B cell (primary cell): ENCODE measurements at regions not wholly inside any gene's neighbourhood (a gene's known extent, or its start where the extent isn't known, plus 50 kb on each side); places are given as distances from the start of the nearest gene placed in this dataset.

Experiments
- ATAC-seq: fragments of 200-7000 bp; cut with Tn5 transposase; one replicate; pipeline ENCODE4 v1.10.0; 2021; ENCODE audit warnings: low read depth, mild to moderate bottlenecking, moderate number of reproducible peaks, moderate library complexity
- CTCF ChIA-PET: fragments of 350-600 bp; sonication (Branson Sonifier 250); formaldehyde crosslinking; loops from one replicate; lab custom pipeline; 2021; ENCODE audit warnings: antibody characterized with exemption, inconsistent platforms; lab: Charles Lee
- POLR2A ChIA-PET: fragments of 350-600 bp; sonication (Branson Sonifier 250); formaldehyde crosslinking; loops from one replicate; lab custom pipeline; 2021; ENCODE audit warnings: antibody characterized with exemption; lab: Charles Lee
- DNase-seq: peaks from one replicate; pipeline ENCODE4 v3.0.0; 2013
- H2AFZ ChIP-seq: 2 replicates; pipeline ENCODE4 v1.6.1; 2012; ENCODE audit warnings: mild to moderate bottlenecking, low read depth, low read length; ENCODE audit not compliant: insufficient read depth, poor library complexity, severe bottlenecking
- H3K27ac ChIP-seq, 2 donors: 1 replicate in 1 of 2; 2 replicates in 1 of 2; pipeline ENCODE4 v1.5.1; 2012 to 2013; ENCODE audit warnings: low read length in 2 of 2, mild to moderate bottlenecking in 2 of 2, moderate library complexity in 1 of 2
- H3K27me3 ChIP-seq, 4 experiments: fragments of 200-600 bp in 1 of 4; sonication (generic) in 1 of 4; replicated peaks in 1 of 4; 1 replicate in 2 of 4; 2 replicates in 2 of 4; pipeline versions ENCODE4 v1.6.1 to v1.7.0; 2013 to 2016; ENCODE audit warnings: low read length in 3 of 4, mild to moderate bottlenecking in 2 of 4, mixed read lengths in 1 of 4, moderate library complexity in 1 of 4; ENCODE audit not compliant: insufficient read depth in 4 of 4, control insufficient read depth in 3 of 4; ENCODE audit errors: control extremely low read depth in 1 of 4
- H3K36me3 ChIP-seq, 2 experiments: replicated peaks in 1 of 2; 1 replicate in 1 of 2; 2 replicates in 1 of 2; pipeline versions ENCODE4 v1.6.1 to v1.7.1; 2013; ENCODE audit warnings: low read length in 1 of 2; ENCODE audit not compliant: insufficient read depth in 2 of 2, control insufficient read depth in 1 of 2; ENCODE audit errors: control extremely low read depth in 1 of 2, extremely low read depth in 1 of 2
- H3K4me1 ChIP-seq, 2 donors: fragments of 200-600 bp in 1 of 2; sonication (generic) in 1 of 2; 1 replicate in 1 of 2; 2 replicates in 1 of 2; pipeline versions ENCODE4 v1.5.1 to v1.6.1; 2013 to 2017; ENCODE audit warnings: low read length in 2 of 2; ENCODE audit not compliant: control insufficient read depth in 2 of 2, insufficient read depth in 2 of 2
- H3K4me2 ChIP-seq: replicated peaks from 2 replicates; pipeline ENCODE3; 2012; ENCODE audit warnings: mild to moderate bottlenecking, low read depth, low read length; ENCODE audit not compliant: poor library complexity, severe bottlenecking
- H3K4me3 ChIP-seq, 5 experiments: fragments of 200-600 bp in 1 of 5; sonication (generic) in 1 of 5; 1 replicate in 3 of 5; 2 replicates in 2 of 5; pipeline versions ENCODE4 v1.5.1 to v1.7.0; 2011 to 2016; ENCODE audit warnings: low read length in 4 of 5, mild to moderate bottlenecking in 4 of 5, low read depth in 2 of 5, control low read depth in 1 of 5, moderate library complexity in 1 of 5; ENCODE audit not compliant: insufficient read depth in 1 of 5; ENCODE audit errors: control extremely low read depth in 1 of 5, extremely low read depth in 1 of 5
- H3K79me2 ChIP-seq: fragments of 200-600 bp; sonication (generic); one replicate; pipeline ENCODE4 v1.6.0; 2016; ENCODE audit warnings: low read length; ENCODE audit not compliant: control insufficient read depth, insufficient read depth
- H3K9ac ChIP-seq: fragments of 200-600 bp; sonication (generic); 2 replicates; pipeline ENCODE4 v1.6.1; 2017; ENCODE audit warnings: mild to moderate bottlenecking, low read length, moderate library complexity
- H3K9me3 ChIP-seq, 3 donors: one replicate each; pipeline versions ENCODE4 v1.6.1 to v1.7.1; 2013; ENCODE audit warnings: low read length in 2 of 3; ENCODE audit not compliant: control insufficient read depth in 2 of 3, insufficient read depth in 1 of 3; ENCODE audit errors: control extremely low read depth in 1 of 3
- H4K20me1 ChIP-seq: 2 replicates; pipeline ENCODE4 v1.6.0; 2012; ENCODE audit warnings: mild to moderate bottlenecking, low read length; ENCODE audit not compliant: insufficient read depth, control insufficient read depth, poor library complexity, severe bottlenecking
- H3K27ac Mint-ChIP-seq: one replicate; pipeline ENCODE4 v1.8.0; 2021; ENCODE audit warnings: mixed read lengths
- H3K27me3 Mint-ChIP-seq: one replicate; pipeline ENCODE4 v1.8.0; 2021; ENCODE audit warnings: mixed read lengths
- H3K4me1 Mint-ChIP-seq: one replicate; pipeline ENCODE4 v1.8.0; 2021; ENCODE audit warnings: mixed read lengths
- H3K4me3 Mint-ChIP-seq: one replicate; pipeline ENCODE4 v1.8.0; 2021; ENCODE audit warnings: mixed read lengths
- H3K9me3 Mint-ChIP-seq: one replicate; pipeline ENCODE4 v1.8.0; 2022; ENCODE audit warnings: mixed read lengths; ENCODE audit not compliant: insufficient read depth
- EZH2 ChIP-seq: IDR thresholded peaks from 2 replicates; pipeline ENCODE4 v1.6.1; 2012; ENCODE audit warnings: borderline replicate concordance, low read depth, mild to moderate bottlenecking, moderate library complexity, low read length; ENCODE audit not compliant: insufficient read depth, poor library complexity, severe bottlenecking
- WGBS: methylation state at CpG from one replicate; pipeline ENCODE4 v1.1.5; 2013; ENCODE audit warnings: missing lambda C conversion rate; ENCODE audit not compliant: insufficient coverage; 5-methylcytosine and 5-hydroxymethylcytosine counted together
- intact Hi-C: fragments of 100-400 bp; cut with micrococcal nuclease; formaldehyde crosslinking; loops from one replicate; pipeline ENCODE4 v1.10.0; 2022
- TF ChIP-seq, protein P1 (sequence below): fragments of 200-600 bp; IDR thresholded peaks from one replicate; pipeline ENCODE4 v1.8.0; 2022; ENCODE audit warnings: antibody characterized with exemption, mild to moderate bottlenecking

DNA sequence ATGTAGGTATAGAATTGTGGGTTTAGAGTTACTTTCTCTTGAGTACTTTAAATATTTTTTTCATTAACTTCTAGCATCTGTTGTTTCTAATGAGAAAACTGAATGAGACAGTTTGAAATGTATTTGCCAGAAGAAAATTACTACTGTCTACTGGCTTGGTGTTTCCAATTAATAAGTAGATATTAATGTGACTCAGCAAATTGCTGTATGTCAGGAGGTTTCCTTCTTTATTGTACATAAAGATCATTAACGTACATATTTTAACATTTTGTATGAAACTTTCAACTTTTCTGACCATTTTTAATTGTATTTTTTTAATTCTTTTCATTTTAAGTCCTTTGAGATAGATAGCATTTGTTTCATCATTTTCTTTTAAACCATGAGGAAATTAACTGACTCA is 135.1 kb upstream of the SLC22A23 start:
- Mint-ChIP-seq H3K4me1 (no peaks in the 10 kb centered on the region), H3K9me3 (no peaks in the 10 kb centered on the region)
- CTCF ChIA-PET: no interaction called here

DNA sequence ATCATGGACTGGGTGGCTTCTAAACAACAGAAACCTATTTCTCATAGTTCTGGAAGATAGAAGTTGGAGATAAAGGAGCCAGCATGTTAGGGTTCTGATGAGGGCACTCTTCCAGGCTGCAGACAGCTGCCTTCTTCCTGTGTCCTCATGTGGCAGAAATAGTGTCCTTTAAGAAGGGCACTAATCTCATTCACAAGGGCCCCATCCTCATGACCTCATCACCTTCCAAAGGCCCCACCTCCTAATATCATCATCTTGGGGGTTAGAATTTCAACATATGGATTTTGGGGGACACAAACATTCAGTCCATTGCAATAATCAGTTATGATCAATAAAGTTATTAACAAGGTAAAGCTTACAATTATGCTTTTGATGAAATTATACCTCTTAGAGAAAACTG is 130.8 kb upstream of the SLC22A23 start:
- Histone ChIP-seq H3K4me2 (no peak overlapping the region), H3K79me2 (no peaks in the 10 kb centered on the region), H3K27me3 (peaks cover 0 to 4% (median under 1%) of the 10 kb centered on the region in 4 experiments), H4K20me1 (no peaks in the 10 kb centered on the region), H3K27ac (no peak overlapping the region), H3K4me3 (no peak overlapping the region), H3K36me3 (no peaks in the 10 kb centered on the region), H2AFZ (no peak overlapping the region), H3K4me1 (no peaks in the 10 kb centered on the region), H3K9ac (no peak overlapping the region), H3K9me3 (peaks cover 0 to 16% (median 11%) of the 10 kb centered on the region in 3 donors)
- H3K27me3 Mint-ChIP-seq: peaks cover 21% of the 10 kb centered on the region
- TF ChIP-seq EZH2: no peak
- TF ChIP-seq, protein P1, sequence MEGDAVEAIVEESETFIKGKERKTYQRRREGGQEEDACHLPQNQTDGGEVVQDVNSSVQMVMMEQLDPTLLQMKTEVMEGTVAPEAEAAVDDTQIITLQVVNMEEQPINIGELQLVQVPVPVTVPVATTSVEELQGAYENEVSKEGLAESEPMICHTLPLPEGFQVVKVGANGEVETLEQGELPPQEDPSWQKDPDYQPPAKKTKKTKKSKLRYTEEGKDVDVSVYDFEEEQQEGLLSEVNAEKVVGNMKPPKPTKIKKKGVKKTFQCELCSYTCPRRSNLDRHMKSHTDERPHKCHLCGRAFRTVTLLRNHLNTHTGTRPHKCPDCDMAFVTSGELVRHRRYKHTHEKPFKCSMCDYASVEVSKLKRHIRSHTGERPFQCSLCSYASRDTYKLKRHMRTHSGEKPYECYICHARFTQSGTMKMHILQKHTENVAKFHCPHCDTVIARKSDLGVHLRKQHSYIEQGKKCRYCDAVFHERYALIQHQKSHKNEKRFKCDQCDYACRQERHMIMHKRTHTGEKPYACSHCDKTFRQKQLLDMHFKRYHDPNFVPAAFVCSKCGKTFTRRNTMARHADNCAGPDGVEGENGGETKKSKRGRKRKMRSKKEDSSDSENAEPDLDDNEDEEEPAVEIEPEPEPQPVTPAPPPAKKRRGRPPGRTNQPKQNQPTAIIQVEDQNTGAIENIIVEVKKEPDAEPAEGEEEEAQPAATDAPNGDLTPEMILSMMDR: no peak
- ATAC-seq (no peak), DNase-seq (no peak)
- ChIA-PET CTCF (no interaction called here), POLR2A (no interaction called here)
- intact Hi-C loops: no loop called here
- no peak overlapping the region for H3K27ac Mint-ChIP-seq
- no peak overlapping the region for H3K4me3 Mint-ChIP-seq
- H3K4me1 Mint-ChIP-seq: no peaks in the 10 kb centered on the region
- no peaks in the 10 kb centered on the region for H3K9me3 Mint-ChIP-seq

More for the DNA sequence above, 135.1 kb upstream of the SLC22A23 start:
- H3K9me3 ChIP-seq: peaks cover 0 to 16% (median 10%) of the 10 kb centered on the region in 3 donors
- Mint-ChIP-seq H3K4me3 (no peak overlapping the region), H3K27ac (no peak overlapping the region), H3K27me3 (peaks cover 9% of the 10 kb centered on the region)
- ATAC-seq (no peak), DNase-seq (no peak)
- H3K36me3 ChIP-seq: no peaks in the 10 kb centered on the region
- WGBS: no CpG with 5 or more reads among the region's 1 CpG
- H3K9ac ChIP-seq: no peak overlapping the region
- no peaks in the 10 kb centered on the region for H3K4me1 ChIP-seq
- H3K79me2 ChIP-seq: no peaks in the 10 kb centered on the region
- no peak overlapping the region for H3K4me3 ChIP-seq
- POLR2A ChIA-PET: no interaction called here
- TF ChIP-seq EZH2: no peak
- TF ChIP-seq, protein P1: no peak
- peaks cover 0 to 2% (median 0%) of the 10 kb centered on the region in 4 experiments for H3K27me3 ChIP-seq
- H3K4me2 ChIP-seq: no peak overlapping the region
- intact Hi-C loops: no loop called here
- H2AFZ ChIP-seq: no peak overlapping the region
- no peaks in the 10 kb centered on the region for H4K20me1 ChIP-seq
- no peak overlapping the region for H3K27ac ChIP-seq
